ENCODE measurements at regions not wholly inside any gene's neighbourhood (a gene's known extent, or its start where the extent isn't known, plus 50 kb on each side); places are given as distances from the start of the nearest gene placed in this dataset.

DNA sequence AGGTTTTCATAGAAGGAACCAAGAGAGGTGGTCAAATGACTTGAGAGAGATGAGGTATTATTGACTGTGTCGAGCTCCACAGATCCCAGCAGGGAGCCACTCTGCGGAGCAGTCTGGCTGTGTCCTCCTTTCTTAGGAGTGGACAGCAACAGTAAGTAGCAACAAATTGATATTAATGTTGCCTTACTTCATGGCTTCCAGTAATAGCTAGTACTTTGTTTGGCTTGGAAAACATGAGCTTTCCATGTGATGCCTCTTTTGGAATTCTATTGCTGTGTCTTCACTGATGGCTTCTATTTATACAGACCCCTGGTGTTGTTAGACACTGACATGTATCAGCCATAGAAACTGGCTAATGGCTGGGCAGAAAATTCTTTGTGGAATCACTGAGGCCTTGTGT lies 531.2 kb upstream of the CCDC196 start:
- TF ChIP-seq EZH2phosphoT487 (IDR thresholded peaks at IDR 0.05; ENCODE audit: low read depth, severe bottlenecking, unreplicated experiment) (no peak), EZH2 (IDR thresholded peaks at IDR 0.05; ENCODE audit: borderline replicate concordance) (no peak)
- TF ChIP-seq, protein P1, sequence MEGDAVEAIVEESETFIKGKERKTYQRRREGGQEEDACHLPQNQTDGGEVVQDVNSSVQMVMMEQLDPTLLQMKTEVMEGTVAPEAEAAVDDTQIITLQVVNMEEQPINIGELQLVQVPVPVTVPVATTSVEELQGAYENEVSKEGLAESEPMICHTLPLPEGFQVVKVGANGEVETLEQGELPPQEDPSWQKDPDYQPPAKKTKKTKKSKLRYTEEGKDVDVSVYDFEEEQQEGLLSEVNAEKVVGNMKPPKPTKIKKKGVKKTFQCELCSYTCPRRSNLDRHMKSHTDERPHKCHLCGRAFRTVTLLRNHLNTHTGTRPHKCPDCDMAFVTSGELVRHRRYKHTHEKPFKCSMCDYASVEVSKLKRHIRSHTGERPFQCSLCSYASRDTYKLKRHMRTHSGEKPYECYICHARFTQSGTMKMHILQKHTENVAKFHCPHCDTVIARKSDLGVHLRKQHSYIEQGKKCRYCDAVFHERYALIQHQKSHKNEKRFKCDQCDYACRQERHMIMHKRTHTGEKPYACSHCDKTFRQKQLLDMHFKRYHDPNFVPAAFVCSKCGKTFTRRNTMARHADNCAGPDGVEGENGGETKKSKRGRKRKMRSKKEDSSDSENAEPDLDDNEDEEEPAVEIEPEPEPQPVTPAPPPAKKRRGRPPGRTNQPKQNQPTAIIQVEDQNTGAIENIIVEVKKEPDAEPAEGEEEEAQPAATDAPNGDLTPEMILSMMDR (IDR thresholded peaks at IDR 0.05; ENCODE audit: poor library complexity) = no peak

All from hepatocyte (in vitro differentiated cells).